RWPE2 (cell line): ENCODE measurements at regions not wholly inside any gene's neighbourhood (a gene's known extent, or its start where the extent isn't known, plus 50 kb on each side); places are given as distances from the start of the nearest gene placed in this dataset.

ENCODE experiments used
- ATAC-seq: fragments of 200-7000 bp; cut with Tn5 transposase; 3 replicates; pipeline ENCODE4 v1.9.1; 2021; ENCODE audit warnings: low read depth
- DNase-seq: peaks from one replicate; pipeline ENCODE4 v3.0.0-alpha.2; 2020; ENCODE audit warnings: low spot score
- H3K27ac ChIP-seq: fragments of 450-650 bp; 2 replicates; pipeline ENCODE4 v1.5.1; 2017; ENCODE audit warnings: mild to moderate bottlenecking; ENCODE audit not compliant: poor library complexity, severe bottlenecking
- H3K27me3 ChIP-seq: fragments of 250-450 bp; sonication (Bioruptor Pico); 2 replicates; pipeline ENCODE4 v1.5.1; 2021; ENCODE audit warnings: mild to moderate bottlenecking, moderate library complexity; ENCODE audit not compliant: insufficient read depth, poor library complexity, severe bottlenecking
- H3K36me3 ChIP-seq: fragments of 250-450 bp; sonication (Bioruptor Pico); 2 replicates; pipeline ENCODE4 v1.5.1; 2020; ENCODE audit warnings: low read depth, mild to moderate bottlenecking, moderate library complexity
- H3K4me1 ChIP-seq: fragments of 250-450 bp; sonication (Bioruptor Pico); 2 replicates; pipeline ENCODE4 v1.5.1; 2021; ENCODE audit warnings: mild to moderate bottlenecking, moderate library complexity; ENCODE audit not compliant: insufficient read depth, poor library complexity, severe bottlenecking
- H3K4me3 ChIP-seq: fragments of 250-450 bp; sonication (Bioruptor Pico); 2 replicates; pipeline ENCODE4 v1.5.1; 2021; ENCODE audit warnings: mild to moderate bottlenecking, moderate library complexity; ENCODE audit not compliant: severe bottlenecking
- H3K9me3 ChIP-seq: fragments of 250-450 bp; sonication (Bioruptor Pico); 2 replicates; pipeline ENCODE4 v1.5.1; 2021; ENCODE audit warnings: mild to moderate bottlenecking, moderate library complexity; ENCODE audit not compliant: severe bottlenecking
- CTCF ChIP-seq: fragments of 450-650 bp; IDR thresholded peaks from one replicate; pipeline ENCODE4 v1.5.1; 2017; ENCODE audit warnings: mild to moderate bottlenecking, moderate library complexity; ENCODE audit not compliant: poor library complexity, severe bottlenecking

DNA sequence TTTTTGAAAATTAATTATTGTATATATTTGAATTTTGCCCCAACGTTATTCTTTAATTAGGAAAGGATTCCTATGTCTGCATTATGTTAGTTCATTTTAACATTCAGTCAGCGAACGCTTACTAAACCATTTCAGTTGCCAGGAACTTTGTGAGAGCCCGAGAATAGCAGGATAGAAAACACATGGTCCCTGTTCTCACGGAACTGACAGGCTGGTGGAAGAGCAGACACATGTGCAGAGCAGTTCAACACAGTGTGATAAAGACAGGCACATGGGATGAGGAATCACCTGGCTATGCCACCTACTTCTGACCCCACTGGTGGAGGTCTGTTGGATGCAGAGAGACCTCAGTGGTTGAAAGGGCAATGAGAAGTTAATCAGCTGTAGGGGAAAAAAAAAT, 367.2 kb downstream of the EPM2A start:
- no peak for TF ChIP-seq CTCF
- no peak overlapping the region for H3K27ac ChIP-seq
- H3K36me3 ChIP-seq = no peaks in the 10 kb centered on the region
- DNase-seq = no peak
- no peak for ATAC-seq
- H3K4me3 ChIP-seq = no peak overlapping the region
- H3K9me3 ChIP-seq = peaks cover 3% of the 10 kb centered on the region
- no peaks in the 10 kb centered on the region for H3K4me1 ChIP-seq
- H3K27me3 ChIP-seq = no peaks in the 10 kb centered on the region

DNA sequence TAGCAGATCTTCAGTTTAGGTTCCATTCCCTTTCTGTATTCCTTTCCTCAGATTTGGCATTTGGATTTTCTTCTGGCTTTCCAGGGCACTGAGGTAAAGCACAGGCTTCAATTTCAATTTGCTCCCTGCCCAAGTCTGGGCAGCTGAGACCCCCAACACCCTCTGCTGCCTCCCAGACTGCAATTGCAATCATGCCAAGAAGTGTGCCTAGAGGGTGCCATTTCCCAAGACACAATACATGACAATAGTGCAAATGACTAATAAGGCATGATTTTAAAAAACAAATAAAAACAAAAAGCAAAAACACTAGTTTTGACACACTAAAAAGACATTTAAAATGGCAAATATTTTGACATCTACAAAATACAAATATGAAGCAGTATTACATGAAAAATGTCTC, 364.8 kb downstream of the EPM2A start:
- no peaks in the 10 kb centered on the region for H3K27me3 ChIP-seq
- no peaks in the 10 kb centered on the region for H3K9me3 ChIP-seq
- H3K27ac ChIP-seq = no peak overlapping the region
- no peak for ATAC-seq
- no peak for DNase-seq
- H3K4me1 ChIP-seq = no peaks in the 10 kb centered on the region
- H3K36me3 ChIP-seq = no peaks in the 10 kb centered on the region
- no peak for TF ChIP-seq CTCF
- no peak overlapping the region for H3K4me3 ChIP-seq

GRCh38 chr6:145372671-145373151, 362.6 kb downstream of the EPM2A start:
- DNase-seq (no peak), ATAC-seq (no peak)
- Histone ChIP-seq H3K4me1 (no peaks in the 10 kb centered on the region), H3K27me3 (no peaks in the 10 kb centered on the region), H3K27ac (no peak overlapping the region), H3K36me3 (no peaks in the 10 kb centered on the region), H3K9me3 (no peaks in the 10 kb centered on the region), H3K4me3 (no peak overlapping the region)
- TF ChIP-seq CTCF = no peak

DNA sequence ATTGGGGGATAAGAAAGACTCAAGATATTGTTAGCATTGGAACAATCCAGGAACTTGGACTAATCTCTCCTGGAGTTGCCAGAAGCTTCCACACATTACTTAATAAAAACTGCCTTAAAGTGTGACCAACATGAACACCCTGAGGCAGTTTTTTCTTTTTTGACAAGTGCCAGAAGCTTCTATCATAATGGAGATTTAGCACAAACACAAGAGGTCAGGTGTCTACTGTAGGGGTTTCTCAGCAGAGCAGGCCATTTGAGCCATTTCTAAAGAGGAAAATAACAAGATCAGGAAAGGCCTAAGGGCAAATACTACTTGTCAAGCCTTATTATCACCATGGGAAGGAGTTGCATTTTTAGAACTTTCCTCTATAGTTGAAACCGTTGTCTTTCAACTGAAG, 361.5 kb downstream of the EPM2A start:
- no peaks in the 10 kb centered on the region for H3K9me3 ChIP-seq
- no peaks in the 10 kb centered on the region for H3K27me3 ChIP-seq
- H3K27ac ChIP-seq = no peak overlapping the region
- H3K4me3 ChIP-seq = no peak overlapping the region
- ATAC-seq (no peak), DNase-seq (no peak)
- H3K36me3 ChIP-seq = no peaks in the 10 kb centered on the region
- TF ChIP-seq CTCF = no peak
- no peaks in the 10 kb centered on the region for H3K4me1 ChIP-seq

DNA sequence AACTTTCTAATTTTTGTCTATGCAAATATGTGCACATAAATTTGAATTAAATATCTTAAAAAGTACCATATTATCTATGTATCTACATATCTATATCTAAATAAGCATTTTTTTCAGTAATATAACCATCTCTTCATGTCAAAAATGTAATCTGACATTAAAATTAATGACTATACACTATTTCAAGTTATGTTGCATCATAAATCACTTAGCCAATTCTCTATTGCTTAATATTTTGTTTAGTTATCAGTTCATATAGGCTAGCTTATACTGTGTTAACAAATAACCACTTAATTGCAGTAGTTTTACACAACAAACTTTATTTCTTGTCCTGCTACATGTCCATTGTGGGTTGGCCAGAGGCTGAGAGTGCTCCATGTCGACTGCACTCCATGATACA, 360.8 kb downstream of the EPM2A start:
- H3K36me3 ChIP-seq = no peaks in the 10 kb centered on the region
- ATAC-seq = no peak
- DNase-seq = no peak
- no peaks in the 10 kb centered on the region for H3K9me3 ChIP-seq
- no peaks in the 10 kb centered on the region for H3K27me3 ChIP-seq
- H3K4me1 ChIP-seq = no peaks in the 10 kb centered on the region
- H3K4me3 ChIP-seq = no peak overlapping the region
- H3K27ac ChIP-seq = no peak overlapping the region
- no peak for TF ChIP-seq CTCF
